ENCODE measurements at regions not wholly inside any gene's neighbourhood (a gene's known extent, or its start where the extent isn't known, plus 50 kb on each side); places are given as distances from the start of the nearest gene placed in this dataset.

DNA sequence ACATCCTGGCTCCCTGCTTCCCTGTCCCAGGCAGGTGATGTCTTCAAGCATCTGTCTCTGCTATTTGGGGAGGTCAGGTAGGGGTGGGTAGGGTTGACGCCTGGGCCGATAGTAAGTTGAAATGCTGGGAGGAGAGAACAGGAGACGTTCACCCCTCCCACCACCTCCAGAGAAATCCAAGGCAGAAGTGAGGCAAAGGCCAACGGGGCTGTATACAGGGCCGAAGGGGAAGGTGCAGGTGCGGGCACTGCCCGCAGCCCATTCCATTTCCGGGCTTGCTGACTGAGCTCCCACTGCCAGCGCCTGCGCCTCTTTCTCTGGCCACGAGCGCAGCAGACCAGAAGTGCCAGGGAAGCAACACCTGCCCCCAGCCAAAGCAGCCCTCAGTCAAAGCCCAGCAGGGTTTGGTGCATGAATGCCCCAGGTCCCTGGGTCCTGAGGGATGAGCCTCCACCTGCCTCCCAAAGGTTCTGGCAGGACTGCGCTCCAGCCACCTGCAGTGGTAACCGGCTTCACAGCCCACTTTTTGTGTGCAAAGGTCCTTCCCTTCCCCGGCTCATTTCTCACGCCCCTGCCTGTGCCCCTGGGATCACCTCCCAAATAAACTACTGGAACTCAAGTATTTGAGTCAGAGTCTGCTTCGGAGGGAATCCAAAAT, 127.6 kb upstream of the TNRC6C start:
- DNase-seq, result no peak
- TF ChIP-seq, protein P1, sequence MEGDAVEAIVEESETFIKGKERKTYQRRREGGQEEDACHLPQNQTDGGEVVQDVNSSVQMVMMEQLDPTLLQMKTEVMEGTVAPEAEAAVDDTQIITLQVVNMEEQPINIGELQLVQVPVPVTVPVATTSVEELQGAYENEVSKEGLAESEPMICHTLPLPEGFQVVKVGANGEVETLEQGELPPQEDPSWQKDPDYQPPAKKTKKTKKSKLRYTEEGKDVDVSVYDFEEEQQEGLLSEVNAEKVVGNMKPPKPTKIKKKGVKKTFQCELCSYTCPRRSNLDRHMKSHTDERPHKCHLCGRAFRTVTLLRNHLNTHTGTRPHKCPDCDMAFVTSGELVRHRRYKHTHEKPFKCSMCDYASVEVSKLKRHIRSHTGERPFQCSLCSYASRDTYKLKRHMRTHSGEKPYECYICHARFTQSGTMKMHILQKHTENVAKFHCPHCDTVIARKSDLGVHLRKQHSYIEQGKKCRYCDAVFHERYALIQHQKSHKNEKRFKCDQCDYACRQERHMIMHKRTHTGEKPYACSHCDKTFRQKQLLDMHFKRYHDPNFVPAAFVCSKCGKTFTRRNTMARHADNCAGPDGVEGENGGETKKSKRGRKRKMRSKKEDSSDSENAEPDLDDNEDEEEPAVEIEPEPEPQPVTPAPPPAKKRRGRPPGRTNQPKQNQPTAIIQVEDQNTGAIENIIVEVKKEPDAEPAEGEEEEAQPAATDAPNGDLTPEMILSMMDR (IDR thresholded peaks at IDR 0.05), result no peak
- Mint-ChIP-seq H3K4me3 (no peak overlapping the region), H3K36me3 (ENCODE audit: low read depth) (no peaks in the 10 kb centered on the region), H3K4me1 (peaks cover 74% of the 10 kb centered on the region), H3K27me3 (ENCODE audit: low read depth, poor library complexity) (peaks cover 11% of the 10 kb centered on the region), H3K27ac (no peak overlapping the region), H3K9me3 (no peaks in the 10 kb centered on the region)

DNA sequence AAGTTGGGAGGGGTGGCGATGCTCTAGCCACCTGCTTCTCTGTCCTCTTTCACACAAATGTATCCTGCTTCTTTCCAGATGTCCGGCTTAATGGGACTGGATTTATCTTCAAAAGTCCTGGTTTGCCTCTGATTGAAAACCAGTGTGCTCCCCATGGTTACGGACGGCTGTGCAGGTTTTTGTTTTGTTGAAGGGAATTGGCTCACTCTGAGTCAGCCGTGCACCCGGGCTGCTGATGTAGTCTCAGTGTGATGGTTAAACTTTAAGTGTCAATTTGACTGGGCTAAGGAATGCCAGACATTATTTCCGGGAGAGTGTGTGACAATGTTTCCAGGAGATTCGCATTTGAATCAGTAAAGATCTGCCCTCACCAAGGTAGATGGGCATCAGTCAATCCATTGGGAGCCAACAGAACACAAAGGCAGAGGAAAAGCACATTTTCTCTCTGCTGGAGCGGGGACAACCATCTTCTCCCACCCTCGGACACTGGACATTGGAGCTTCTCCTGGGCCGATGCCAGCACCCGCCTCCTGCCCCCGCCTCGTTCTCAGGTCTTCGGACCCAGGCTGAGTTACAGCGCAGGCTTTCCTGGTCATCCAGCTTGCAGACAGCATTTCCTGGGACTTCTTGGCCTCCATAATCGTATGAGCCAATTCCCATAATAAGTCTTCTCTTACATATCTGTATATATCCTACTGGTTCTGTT, 126.9 kb upstream of the TNRC6C start:
- no peak for DNase-seq
- TF ChIP-seq, protein P1 (IDR thresholded peaks at IDR 0.05), result no peak
- Mint-ChIP-seq H3K27me3 (ENCODE audit: low read depth, poor library complexity) (peaks cover 11% of the 10 kb centered on the region), H3K4me3 (no peak overlapping the region), H3K4me1 (peaks cover 71% of the 10 kb centered on the region), H3K9me3 (no peaks in the 10 kb centered on the region), H3K36me3 (ENCODE audit: low read depth) (no peaks in the 10 kb centered on the region), H3K27ac (peak overlapping the region; percentile 78)

DNA sequence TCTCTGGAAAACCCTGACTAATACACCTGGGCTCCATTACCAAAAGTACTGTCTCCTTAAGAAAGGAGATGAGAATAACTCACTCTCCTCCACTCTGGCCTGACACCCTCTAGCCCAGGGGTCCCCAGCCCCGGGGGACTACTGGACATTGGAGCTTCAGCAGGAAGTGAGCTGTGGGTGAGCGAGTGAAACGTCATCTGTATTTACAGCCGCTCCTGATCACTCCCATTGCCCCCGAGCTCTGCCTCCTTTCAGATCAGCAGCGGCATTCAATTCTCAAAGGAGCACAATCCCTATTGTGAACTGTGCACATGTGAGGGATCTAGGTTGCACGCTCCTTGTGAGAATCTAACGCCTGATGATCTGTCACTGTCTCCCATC, 126.3 kb upstream of the TNRC6C start:
- no peak overlapping the region for H3K27ac Mint-ChIP-seq
- DNase-seq, result no peak
- H3K4me3 Mint-ChIP-seq, result peak overlapping the region; percentile 37
- peaks cover 71% of the 10 kb centered on the region for H3K4me1 Mint-ChIP-seq
- TF ChIP-seq, protein P1 (IDR thresholded peaks at IDR 0.05), result no peak
- H3K9me3 Mint-ChIP-seq, result no peaks in the 10 kb centered on the region
- H3K36me3 Mint-ChIP-seq (ENCODE audit: low read depth), result no peaks in the 10 kb centered on the region
- H3K27me3 Mint-ChIP-seq (ENCODE audit: low read depth, poor library complexity), result peaks cover 11% of the 10 kb centered on the region

DNA sequence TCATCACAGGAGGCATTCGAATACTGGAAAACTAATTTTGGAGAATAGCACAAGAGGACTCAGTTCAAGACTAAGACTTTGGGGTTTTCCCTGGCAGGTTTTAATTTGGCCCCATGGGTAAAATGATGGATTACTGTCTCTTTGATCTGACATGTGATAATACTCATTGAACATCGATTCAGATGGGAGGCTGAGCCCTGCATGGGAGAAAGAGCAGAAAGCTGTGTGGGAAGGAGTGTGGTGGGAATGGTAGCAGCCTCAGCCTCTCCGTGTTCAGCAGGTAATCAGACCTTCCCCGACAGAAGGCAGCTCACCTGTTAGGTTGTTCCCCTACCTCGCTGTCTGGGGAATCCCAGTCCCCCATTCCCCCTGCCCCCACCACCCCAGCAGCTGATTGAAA, 124.7 kb upstream of the TNRC6C start:
- Mint-ChIP-seq H3K9me3 (no peaks in the 10 kb centered on the region), H3K4me1 (peaks cover 61% of the 10 kb centered on the region), H3K27me3 (ENCODE audit: low read depth, poor library complexity) (peaks cover 11% of the 10 kb centered on the region), H3K27ac (no peak overlapping the region), H3K36me3 (ENCODE audit: low read depth) (no peaks in the 10 kb centered on the region), H3K4me3 (no peak overlapping the region)
- no peak for DNase-seq
- TF ChIP-seq, protein P1 (IDR thresholded peaks at IDR 0.05), result no peak

DNA sequence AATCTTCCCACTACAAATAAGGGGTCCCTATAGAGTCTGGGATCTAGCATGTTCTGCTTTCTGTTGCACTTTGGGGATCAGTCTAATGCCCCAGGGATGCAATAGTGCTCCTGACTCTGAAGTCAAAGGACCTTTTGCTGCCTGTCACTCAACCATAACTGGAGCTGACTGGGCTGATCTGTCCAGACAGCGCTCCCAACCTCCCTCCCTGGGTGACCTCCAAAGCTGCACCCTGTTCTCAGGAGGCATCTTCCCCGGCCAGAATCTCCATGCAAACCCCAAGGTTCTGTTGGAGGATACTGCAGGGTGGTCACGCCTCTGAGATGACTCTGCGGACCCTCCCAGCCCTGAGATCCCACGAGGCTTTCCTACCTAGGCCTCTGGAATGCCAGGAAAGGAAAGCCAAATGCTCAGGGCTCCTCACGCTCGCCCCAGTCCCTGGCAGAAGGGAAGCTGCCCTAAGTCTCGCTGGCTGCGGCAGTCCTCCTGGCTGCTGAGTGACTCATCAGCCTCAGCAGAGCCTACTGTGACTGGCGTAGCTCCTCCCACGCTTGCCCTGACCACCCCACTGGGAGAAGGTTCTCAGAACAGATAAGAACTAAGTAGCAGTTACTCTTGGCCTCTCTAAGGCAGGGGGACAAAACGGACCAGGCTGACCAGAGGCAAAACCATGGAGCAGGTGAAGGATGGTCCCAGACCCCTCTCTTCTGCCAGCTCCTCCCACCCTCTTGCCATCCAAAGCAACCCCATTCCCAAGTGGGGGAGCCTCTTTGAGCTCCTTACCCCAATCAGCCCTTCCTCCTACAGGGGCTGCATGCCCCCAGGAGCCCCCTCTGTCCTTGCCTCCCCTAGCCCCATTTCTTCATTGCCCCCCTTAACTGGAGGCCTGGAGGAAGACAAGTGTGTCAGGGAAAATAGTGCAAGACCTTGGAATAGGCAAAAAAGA, 124.1 kb upstream of the TNRC6C start:
- peak overlapping the region; percentile 32 for H3K27ac Mint-ChIP-seq
- H3K9me3 Mint-ChIP-seq, result no peaks in the 10 kb centered on the region
- H3K4me3 Mint-ChIP-seq, result no peak overlapping the region

More for the DNA sequence above, 124.1 kb upstream of the TNRC6C start:
- TF ChIP-seq, protein P1 (IDR thresholded peaks at IDR 0.05), result no peak
- Mint-ChIP-seq H3K36me3 (ENCODE audit: low read depth) (no peaks in the 10 kb centered on the region), H3K27me3 (ENCODE audit: low read depth, poor library complexity) (peaks cover 13% of the 10 kb centered on the region), H3K4me1 (peaks cover 62% of the 10 kb centered on the region)
- no peak for DNase-seq
